WTC11 (cell line): ENCODE measurements at regions not wholly inside any gene's neighbourhood (a gene's known extent, or its start where the extent isn't known, plus 50 kb on each side); places are given as distances from the start of the nearest gene placed in this dataset.

Experiments used
- CREM ChIP-seq: sonication (generic); formaldehyde crosslinking; IDR thresholded peaks from 2 replicates; pipeline ENCODE4 v1.8.1; 2022; ENCODE audit warnings: mild to moderate bottlenecking, missing genetic modification reagents, moderate library complexity
- FOXP1 ChIP-seq: sonication (generic); formaldehyde crosslinking; IDR thresholded peaks from 2 replicates; pipeline ENCODE4 v1.8.0; 2022; ENCODE audit warnings: missing genetic modification reagents, mild to moderate bottlenecking, moderate library complexity, borderline replicate concordance
- NR3C1 ChIP-seq: sonication (generic); formaldehyde crosslinking; conservative IDR thresholded peaks from 2 replicates; pipeline ENCODE4 v1.8.1; 2023; ENCODE audit warnings: low read depth, mild to moderate bottlenecking, missing genetic modification reagents
- TEAD1 ChIP-seq: sonication (generic); formaldehyde crosslinking; IDR thresholded peaks from 2 replicates; pipeline ENCODE4 v1.8.0; 2022; ENCODE audit warnings: mild to moderate bottlenecking, missing genetic modification reagents
- ZBTB21 ChIP-seq: sonication (generic); formaldehyde crosslinking; IDR thresholded peaks from 2 replicates; pipeline ENCODE4 v1.8.1; 2023; ENCODE audit warnings: mild to moderate bottlenecking, missing genetic modification reagents, borderline replicate concordance
- TF ChIP-seq, protein P1 (sequence below): fragments of 200-600 bp; IDR thresholded peaks from 2 replicates; pipeline ENCODE4 v1.8.0; 2022; ENCODE audit warnings: antibody characterized with exemption
- TF ChIP-seq, protein P2 (sequence below): sonication (generic); formaldehyde crosslinking; IDR thresholded peaks from 2 replicates; pipeline ENCODE4 v1.8.0; 2022; ENCODE audit warnings: missing genetic modification reagents
- TF ChIP-seq, protein P3 (sequence below): sonication (generic); formaldehyde crosslinking; IDR thresholded peaks from 2 replicates; pipeline ENCODE4 v1.8.0; 2022; ENCODE audit warnings: mild to moderate bottlenecking, missing genetic modification reagents
- TF ChIP-seq, protein P4 (sequence below): sonication (generic); formaldehyde crosslinking; conservative IDR thresholded peaks from 2 replicates; pipeline ENCODE4 v1.8.1; 2022; ENCODE audit warnings: mild to moderate bottlenecking, missing genetic modification reagents
- TF ChIP-seq, protein P5 (sequence below): sonication (generic); formaldehyde crosslinking; IDR thresholded peaks from 2 replicates; pipeline ENCODE4 v1.8.1; 2022; ENCODE audit warnings: low read depth, missing genetic modification reagents, borderline replicate concordance
- TF ChIP-seq, protein P6 (sequence below): sonication (generic); formaldehyde crosslinking; IDR thresholded peaks from 2 replicates; pipeline ENCODE4 v1.8.1; 2023; ENCODE audit warnings: mild to moderate bottlenecking, moderate library complexity, missing genetic modification reagents

DNA sequence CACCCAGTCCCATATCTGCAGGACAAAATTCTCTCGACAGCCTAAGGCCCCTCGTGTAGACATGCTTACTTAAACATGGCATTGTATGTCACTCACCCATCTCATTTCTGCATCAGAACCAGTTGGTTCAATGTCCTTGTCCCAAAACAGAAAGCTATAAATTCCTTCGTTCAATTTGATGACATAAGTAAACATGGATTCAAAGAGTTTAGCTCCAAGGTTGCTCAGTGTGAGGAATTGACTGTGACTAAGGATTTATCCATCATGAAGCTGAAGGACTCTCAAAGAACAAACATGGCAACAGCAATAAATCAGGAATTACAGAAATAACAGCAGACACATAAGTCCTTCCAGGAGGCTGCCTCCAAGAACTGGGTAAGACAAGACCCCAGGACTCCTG lies 237.2 kb downstream of the TOMM20 start:
- TF ChIP-seq, protein P1, sequence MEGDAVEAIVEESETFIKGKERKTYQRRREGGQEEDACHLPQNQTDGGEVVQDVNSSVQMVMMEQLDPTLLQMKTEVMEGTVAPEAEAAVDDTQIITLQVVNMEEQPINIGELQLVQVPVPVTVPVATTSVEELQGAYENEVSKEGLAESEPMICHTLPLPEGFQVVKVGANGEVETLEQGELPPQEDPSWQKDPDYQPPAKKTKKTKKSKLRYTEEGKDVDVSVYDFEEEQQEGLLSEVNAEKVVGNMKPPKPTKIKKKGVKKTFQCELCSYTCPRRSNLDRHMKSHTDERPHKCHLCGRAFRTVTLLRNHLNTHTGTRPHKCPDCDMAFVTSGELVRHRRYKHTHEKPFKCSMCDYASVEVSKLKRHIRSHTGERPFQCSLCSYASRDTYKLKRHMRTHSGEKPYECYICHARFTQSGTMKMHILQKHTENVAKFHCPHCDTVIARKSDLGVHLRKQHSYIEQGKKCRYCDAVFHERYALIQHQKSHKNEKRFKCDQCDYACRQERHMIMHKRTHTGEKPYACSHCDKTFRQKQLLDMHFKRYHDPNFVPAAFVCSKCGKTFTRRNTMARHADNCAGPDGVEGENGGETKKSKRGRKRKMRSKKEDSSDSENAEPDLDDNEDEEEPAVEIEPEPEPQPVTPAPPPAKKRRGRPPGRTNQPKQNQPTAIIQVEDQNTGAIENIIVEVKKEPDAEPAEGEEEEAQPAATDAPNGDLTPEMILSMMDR: no peak
- TF ChIP-seq NR3C1: no peak
- no peak for TF ChIP-seq FOXP1
- TF ChIP-seq, protein P2, sequence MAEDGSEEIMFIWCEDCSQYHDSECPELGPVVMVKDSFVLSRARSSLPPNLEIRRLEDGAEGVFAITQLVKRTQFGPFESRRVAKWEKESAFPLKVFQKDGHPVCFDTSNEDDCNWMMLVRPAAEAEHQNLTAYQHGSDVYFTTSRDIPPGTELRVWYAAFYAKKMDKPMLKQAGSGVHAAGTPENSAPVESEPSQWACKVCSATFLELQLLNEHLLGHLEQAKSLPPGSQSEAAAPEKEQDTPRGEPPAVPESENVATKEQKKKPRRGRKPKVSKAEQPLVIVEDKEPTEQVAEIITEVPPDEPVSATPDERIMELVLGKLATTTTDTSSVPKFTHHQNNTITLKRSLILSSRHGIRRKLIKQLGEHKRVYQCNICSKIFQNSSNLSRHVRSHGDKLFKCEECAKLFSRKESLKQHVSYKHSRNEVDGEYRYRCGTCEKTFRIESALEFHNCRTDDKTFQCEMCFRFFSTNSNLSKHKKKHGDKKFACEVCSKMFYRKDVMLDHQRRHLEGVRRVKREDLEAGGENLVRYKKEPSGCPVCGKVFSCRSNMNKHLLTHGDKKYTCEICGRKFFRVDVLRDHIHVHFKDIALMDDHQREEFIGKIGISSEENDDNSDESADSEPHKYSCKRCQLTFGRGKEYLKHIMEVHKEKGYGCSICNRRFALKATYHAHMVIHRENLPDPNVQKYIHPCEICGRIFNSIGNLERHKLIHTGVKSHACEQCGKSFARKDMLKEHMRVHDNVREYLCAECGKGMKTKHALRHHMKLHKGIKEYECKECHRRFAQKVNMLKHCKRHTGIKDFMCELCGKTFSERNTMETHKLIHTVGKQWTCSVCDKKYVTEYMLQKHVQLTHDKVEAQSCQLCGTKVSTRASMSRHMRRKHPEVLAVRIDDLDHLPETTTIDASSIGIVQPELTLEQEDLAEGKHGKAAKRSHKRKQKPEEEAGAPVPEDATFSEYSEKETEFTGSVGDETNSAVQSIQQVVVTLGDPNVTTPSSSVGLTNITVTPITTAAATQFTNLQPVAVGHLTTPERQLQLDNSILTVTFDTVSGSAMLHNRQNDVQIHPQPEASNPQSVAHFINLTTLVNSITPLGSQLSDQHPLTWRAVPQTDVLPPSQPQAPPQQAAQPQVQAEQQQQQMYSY: no peak
- TF ChIP-seq, protein P3, sequence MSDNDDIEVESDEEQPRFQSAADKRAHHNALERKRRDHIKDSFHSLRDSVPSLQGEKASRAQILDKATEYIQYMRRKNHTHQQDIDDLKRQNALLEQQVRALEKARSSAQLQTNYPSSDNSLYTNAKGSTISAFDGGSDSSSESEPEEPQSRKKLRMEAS: no peak
- TF ChIP-seq, protein P4, sequence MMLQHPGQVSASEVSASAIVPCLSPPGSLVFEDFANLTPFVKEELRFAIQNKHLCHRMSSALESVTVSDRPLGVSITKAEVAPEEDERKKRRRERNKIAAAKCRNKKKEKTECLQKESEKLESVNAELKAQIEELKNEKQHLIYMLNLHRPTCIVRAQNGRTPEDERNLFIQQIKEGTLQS (CRISPR knock-in tag): no peak
- TF ChIP-seq, protein P5, sequence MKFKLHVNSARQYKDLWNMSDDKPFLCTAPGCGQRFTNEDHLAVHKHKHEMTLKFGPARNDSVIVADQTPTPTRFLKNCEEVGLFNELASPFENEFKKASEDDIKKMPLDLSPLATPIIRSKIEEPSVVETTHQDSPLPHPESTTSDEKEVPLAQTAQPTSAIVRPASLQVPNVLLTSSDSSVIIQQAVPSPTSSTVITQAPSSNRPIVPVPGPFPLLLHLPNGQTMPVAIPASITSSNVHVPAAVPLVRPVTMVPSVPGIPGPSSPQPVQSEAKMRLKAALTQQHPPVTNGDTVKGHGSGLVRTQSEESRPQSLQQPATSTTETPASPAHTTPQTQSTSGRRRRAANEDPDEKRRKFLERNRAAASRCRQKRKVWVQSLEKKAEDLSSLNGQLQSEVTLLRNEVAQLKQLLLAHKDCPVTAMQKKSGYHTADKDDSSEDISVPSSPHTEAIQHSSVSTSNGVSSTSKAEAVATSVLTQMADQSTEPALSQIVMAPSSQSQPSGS (CRISPR knock-in tag): no peak
- TF ChIP-seq, protein P6, sequence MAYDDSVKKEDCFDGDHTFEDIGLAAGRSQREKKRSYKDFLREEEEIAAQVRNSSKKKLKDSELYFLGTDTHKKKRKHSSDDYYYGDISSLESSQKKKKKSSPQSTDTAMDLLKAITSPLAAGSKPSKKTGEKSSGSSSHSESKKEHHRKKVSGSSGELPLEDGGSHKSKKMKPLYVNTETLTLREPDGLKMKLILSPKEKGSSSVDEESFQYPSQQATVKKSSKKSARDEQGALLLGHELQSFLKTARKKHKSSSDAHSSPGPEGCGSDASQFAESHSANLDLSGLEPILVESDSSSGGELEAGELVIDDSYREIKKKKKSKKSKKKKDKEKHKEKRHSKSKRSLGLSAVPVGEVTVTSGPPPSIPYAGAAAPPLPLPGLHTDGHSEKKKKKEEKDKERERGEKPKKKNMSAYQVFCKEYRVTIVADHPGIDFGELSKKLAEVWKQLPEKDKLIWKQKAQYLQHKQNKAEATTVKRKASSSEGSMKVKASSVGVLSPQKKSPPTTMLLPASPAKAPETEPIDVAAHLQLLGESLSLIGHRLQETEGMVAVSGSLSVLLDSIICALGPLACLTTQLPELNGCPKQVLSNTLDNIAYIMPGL (CRISPR knock-in tag): no peak
- TF ChIP-seq CREM (CRISPR knock-in tag): no peak
- no peak for TF ChIP-seq ZBTB21 (CRISPR knock-in tag)
- TF ChIP-seq TEAD1 (CRISPR knock-in tag): no peak
